ENCODE measurements at regions not wholly inside any gene's neighbourhood (a gene's known extent, or its start where the extent isn't known, plus 50 kb on each side); places are given as distances from the start of the nearest gene placed in this dataset.

GRCh38 chr4:106429885-106430284 lies 61.3 kb upstream of the GIMD1 start:
- H3K4me3 Mint-ChIP-seq: no peak overlapping the region
- no peaks in the 10 kb centered on the region for H3K27me3 Mint-ChIP-seq
- no peaks in the 10 kb centered on the region for H3K9me3 Mint-ChIP-seq
- H3K4me1 Mint-ChIP-seq: no peaks in the 10 kb centered on the region
- intact Hi-C loops (cut with micrococcal nuclease): no loop called here
- DNase-seq: no peak
- ATAC-seq (ENCODE audit: low read depth): no peak
- H3K27ac Mint-ChIP-seq: no peak overlapping the region
- ChIA-PET CTCF (no interaction called here), POLR2A (no interaction called here)
- no peak for TF ChIP-seq CTCF (IDR thresholded peaks at IDR 0.05)
- no peaks in the 10 kb centered on the region for H3K36me3 Mint-ChIP-seq (ENCODE audit: low read depth)

- no peak for ATAC-seq (ENCODE audit: low read depth)
Observed at GRCh38 chr4:106426069-106426468, 57.5 kb upstream of the GIMD1 start.

GRCh38 chr4:106425576-106425975 lies 57.0 kb upstream of the GIMD1 start:
- no peaks in the 10 kb centered on the region for H3K36me3 Mint-ChIP-seq (ENCODE audit: low read depth)
- POLR2A ChIA-PET: no interaction called here
- H3K9me3 Mint-ChIP-seq: no peaks in the 10 kb centered on the region
- no peaks in the 10 kb centered on the region for H3K4me1 Mint-ChIP-seq
- no peak overlapping the region for H3K27ac Mint-ChIP-seq
- no peak overlapping the region for H3K4me3 Mint-ChIP-seq
- DNase-seq: no peak
- H3K27me3 Mint-ChIP-seq: no peaks in the 10 kb centered on the region
- intact Hi-C loops (cut with micrococcal nuclease): no loop called here
- no peak for ATAC-seq (ENCODE audit: low read depth)
- TF ChIP-seq CTCF (IDR thresholded peaks at IDR 0.05): no peak
- CTCF ChIA-PET: no interaction called here

More at GRCh38 chr4:106426069-106426468, 57.5 kb upstream of the GIMD1 start:
- H3K36me3 Mint-ChIP-seq (ENCODE audit: low read depth): no peaks in the 10 kb centered on the region
- H3K27me3 Mint-ChIP-seq: no peaks in the 10 kb centered on the region
- H3K9me3 Mint-ChIP-seq: no peaks in the 10 kb centered on the region
- ChIA-PET POLR2A (no interaction called here), CTCF (no interaction called here)
- H3K27ac Mint-ChIP-seq: no peak overlapping the region
- intact Hi-C loops (cut with micrococcal nuclease): no loop called here
- no peaks in the 10 kb centered on the region for H3K4me1 Mint-ChIP-seq
- no peak overlapping the region for H3K4me3 Mint-ChIP-seq
- no peak for TF ChIP-seq CTCF (IDR thresholded peaks at IDR 0.05)
- no peak for DNase-seq

GRCh38 chr4:106424426-106424825 lies 55.8 kb upstream of the GIMD1 start:
- Mint-ChIP-seq H3K9me3 (no peaks in the 10 kb centered on the region), H3K27ac (no peak overlapping the region), H3K36me3 (ENCODE audit: low read depth) (no peaks in the 10 kb centered on the region), H3K27me3 (no peaks in the 10 kb centered on the region), H3K4me3 (no peak overlapping the region), H3K4me1 (no peaks in the 10 kb centered on the region)
- POLR2A ChIA-PET: no interaction called here
- intact Hi-C loops (cut with micrococcal nuclease): no loop called here
- DNase-seq (no peak), ATAC-seq (ENCODE audit: low read depth) (no peak)
- CTCF ChIA-PET: no interaction called here
- TF ChIP-seq CTCF (IDR thresholded peaks at IDR 0.05): no peak

- ChIA-PET POLR2A (no interaction called here), CTCF (no interaction called here)
- DNase-seq (no peak), ATAC-seq (ENCODE audit: low read depth) (no peak)
- no peaks in the 10 kb centered on the region for H3K4me1 Mint-ChIP-seq
- no peaks in the 10 kb centered on the region for H3K27me3 Mint-ChIP-seq
- no peaks in the 10 kb centered on the region for H3K9me3 Mint-ChIP-seq
- H3K4me3 Mint-ChIP-seq: no peak overlapping the region
- intact Hi-C loops (cut with micrococcal nuclease): no loop called here
- no peak for TF ChIP-seq CTCF (IDR thresholded peaks at IDR 0.05)
- H3K27ac Mint-ChIP-seq: no peak overlapping the region
- no peaks in the 10 kb centered on the region for H3K36me3 Mint-ChIP-seq (ENCODE audit: low read depth)
Observed at GRCh38 chr4:106423791-106424190, 55.2 kb upstream of the GIMD1 start.
